K562 (cell line): ENCODE measurements at regions not wholly inside any gene's neighbourhood (a gene's known extent, or its start where the extent isn't known, plus 50 kb on each side); places are given as distances from the start of the nearest gene placed in this dataset.
"Not testable (repeated sequence)": the region's sequence is repeated elsewhere in the genome, so short reads cannot be mapped to it uniquely, and the experiment has no call there.

ENCODE experiments used
- ATAC-seq: fragments of 200-7000 bp; cut with Tn5 transposase; 3 replicates; pipeline ENCODE4 v1.9.1; 2020; ENCODE audit warnings: moderate library complexity
- BruUV-seq: library from RNA; stranded (reverse); fragments of 400-500 nt; replicated peaks from 2 replicates; lab custom pipeline; 2021; lab: Mats Ljungman, UMichigan
- CTCF ChIA-PET: fragments of 300-600 bp; formaldehyde crosslinking; extraction: SDS; loops from one replicate; lab custom pipeline; 2021; ENCODE audit warnings: low intra/inter-chr PET ratio; lab: Yijun Ruan, JAX
- POLR2A ChIA-PET: fragments of 300-600, 350-650 bp; sonication (Branson Sonifier 250); formaldehyde crosslinking; extraction: SDS; loops from one replicate; lab custom pipeline; 2021; ENCODE audit warnings: antibody characterized with exemption, inconsistent platforms; lab: Yijun Ruan, JAX
- DNase-seq, 4 experiments: peaks; one replicate each; pipeline versions ENCODE4 v3.0.0 to v3.0.0-alpha.2; 2011 to 2018; ENCODE audit warnings: low spot score in 3 of 4, mixed read lengths in 3 of 4; ENCODE audit errors: extremely low read depth in 1 of 4
- FAIRE-seq: peaks from 2 replicates; lab custom pipeline; 2011; peaks lifted over from hg19 to GRCh38; lab: Jason Lieb, UNC
- H2AFZ ChIP-seq: 2 replicates; pipeline ENCODE4 v1.6.0; 2011; ENCODE audit warnings: low read depth, low read length, control low read depth, inconsistent platforms
- H3K27ac ChIP-seq: fragments of 200-600 bp; 3 replicates; pipeline ENCODE4 v1.8.0; 2011; ENCODE audit warnings: low read depth, mild to moderate bottlenecking, control low read depth, inconsistent platforms, low read length, moderate library complexity, mixed read lengths; ENCODE audit errors: extremely low read depth
- H3K27me3 ChIP-seq, 2 experiments: fragments of 300-600 bp in 1 of 2; 2 replicates in 1 of 2; 3 replicates in 1 of 2; pipeline versions ENCODE4 v1.6.0 to v1.8.0; 2011; ENCODE audit warnings: inconsistent platforms in 2 of 2, low read length in 2 of 2, mild to moderate bottlenecking in 1 of 2, mixed read lengths in 1 of 2, moderate library complexity in 1 of 2; ENCODE audit not compliant: control insufficient read depth in 2 of 2, insufficient read depth in 2 of 2
- H3K36me3 ChIP-seq: fragments of 300-600 bp; 3 replicates; pipeline ENCODE4 v1.8.0; 2011; ENCODE audit warnings: mild to moderate bottlenecking, low read length, inconsistent platforms; ENCODE audit not compliant: control insufficient read depth, insufficient read depth
- H3K4me1 ChIP-seq, 2 experiments: fragments of 200-600 bp in 1 of 2; replicated peaks in 1 of 2; 2 replicates in 1 of 2; 3 replicates in 1 of 2; pipeline versions ENCODE4 v1.5.1 to v1.8.0; 2011; ENCODE audit warnings: inconsistent platforms in 2 of 2, low read length in 2 of 2, mild to moderate bottlenecking in 1 of 2, mixed read lengths in 1 of 2, moderate library complexity in 1 of 2; ENCODE audit not compliant: control insufficient read depth in 2 of 2, insufficient read depth in 2 of 2
- H3K4me2 ChIP-seq: 2 replicates; pipeline ENCODE4 v1.6.1; 2011; ENCODE audit warnings: low read length, control low read depth, inconsistent platforms, mixed read lengths; ENCODE audit not compliant: insufficient read depth
- H3K4me3 ChIP-seq: fragments of 200-600 bp; sonication (generic), shearing (Covaris generic); 2 replicates; pipeline ENCODE4 v1.5.1; 2016; ENCODE audit warnings: control low read depth, inconsistent platforms
- H3K79me2 ChIP-seq: fragments of 200-600 bp; 3 replicates; pipeline ENCODE4 v1.8.0; 2011; ENCODE audit warnings: low read length, inconsistent platforms; ENCODE audit not compliant: control insufficient read depth, insufficient read depth
- H3K9ac ChIP-seq, 2 experiments: 2 replicates each; pipeline versions ENCODE4 v1.6.0 to v1.6.1; 2011; ENCODE audit warnings: low read depth in 2 of 2, low read length in 2 of 2, control low read depth in 1 of 2, inconsistent platforms in 1 of 2, mild to moderate bottlenecking in 1 of 2, mixed read lengths in 1 of 2; ENCODE audit not compliant: insufficient read depth in 1 of 2
- H3K9me1 ChIP-seq: one replicate; pipeline ENCODE4 v1.6.0; 2011; ENCODE audit warnings: inconsistent platforms, mild to moderate bottlenecking, low read length, moderate library complexity; ENCODE audit not compliant: control insufficient read depth, insufficient read depth
- H3K9me3 ChIP-seq: replicated peaks from 2 replicates; pipeline ENCODE4 v1.5.1; 2011; ENCODE audit warnings: low read depth, low read length, inconsistent platforms; ENCODE audit not compliant: control insufficient read depth, insufficient read depth
- H4K20me1 ChIP-seq: replicated peaks from 2 replicates; pipeline ENCODE4 v1.6.1; 2011; ENCODE audit warnings: low read length, inconsistent platforms, mixed read lengths; ENCODE audit not compliant: control insufficient read depth, insufficient read depth
- WGBS: fragments of 100-300 bp; shearing (Covaris generic); methylation state at CpG from one replicate; pipeline ENCODE4 v1.1.6; 2016; ENCODE audit warnings: low coverage, mixed read lengths; ENCODE audit not compliant: insufficient coverage; ENCODE audit errors: missing lambda C conversion rate; 5-methylcytosine and 5-hydroxymethylcytosine counted together
- in situ Hi-C: fragments of 300-500 bp; cut with MboI; formaldehyde crosslinking; loops from 4 replicates; pipeline ENCODE4 v1.15.0; 2018; ENCODE audit warnings: inconsistent platforms, mixed read lengths
- intact Hi-C: fragments of 100-400 bp; cut with micrococcal nuclease; formaldehyde crosslinking; loops from 2 replicates; pipeline ENCODE4 v1.14.2; 2022

DNA sequence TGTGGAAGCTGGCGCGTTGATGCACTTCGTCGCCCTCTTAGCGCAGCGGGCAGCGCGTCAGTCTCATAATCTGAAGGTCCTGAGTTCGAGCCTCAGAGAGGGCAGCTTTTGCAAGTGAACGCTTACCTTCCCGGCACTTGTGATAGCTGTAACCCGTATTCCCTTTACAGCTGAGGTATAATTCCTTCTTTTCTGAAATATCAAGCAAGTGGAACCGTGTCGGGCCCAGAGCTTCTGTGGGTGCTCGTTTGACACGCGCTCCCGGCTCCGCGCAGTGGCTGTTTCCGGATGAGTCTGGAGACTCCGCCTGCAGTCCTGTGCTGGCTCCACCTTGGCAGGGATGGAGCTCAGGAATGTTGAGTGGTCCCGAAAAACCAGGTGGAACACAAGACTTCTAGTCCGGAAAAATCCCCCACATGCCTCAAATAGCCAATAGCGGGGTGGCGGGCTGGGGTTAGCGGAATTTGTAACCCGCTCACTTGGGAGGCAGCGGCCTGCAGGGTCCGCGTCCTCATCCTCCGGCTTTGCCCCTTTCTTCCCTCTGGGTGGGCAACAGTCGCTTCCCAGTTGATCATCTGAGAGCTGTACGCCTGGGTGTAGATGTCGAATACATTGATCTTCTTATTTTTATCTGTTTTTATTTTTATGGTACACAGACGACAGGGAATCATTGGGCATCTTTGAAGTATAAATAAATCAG is 106.8 kb upstream of the ZNF322 start:
- H3K4me3 ChIP-seq, H4K20me1 ChIP-seq, FAIRE-seq, H3K9me1 ChIP-seq, H3K27ac ChIP-seq, POLR2A ChIA-PET, H3K9ac ChIP-seq, H2AFZ ChIP-seq, in situ Hi-C loops, H3K4me1 ChIP-seq, H3K27me3 ChIP-seq, H3K4me2 ChIP-seq, H3K36me3 ChIP-seq, CTCF ChIA-PET, DNase-seq, intact Hi-C loops, H3K9me3 ChIP-seq, H3K79me2 ChIP-seq: not testable (repeated sequence)
- peak; percentile 73 for ATAC-seq
- WGBS, result no CpG with 5 or more reads among the region's 36 CpGs
- TSS peak; percentile 100 for BruUV-seq

DNA sequence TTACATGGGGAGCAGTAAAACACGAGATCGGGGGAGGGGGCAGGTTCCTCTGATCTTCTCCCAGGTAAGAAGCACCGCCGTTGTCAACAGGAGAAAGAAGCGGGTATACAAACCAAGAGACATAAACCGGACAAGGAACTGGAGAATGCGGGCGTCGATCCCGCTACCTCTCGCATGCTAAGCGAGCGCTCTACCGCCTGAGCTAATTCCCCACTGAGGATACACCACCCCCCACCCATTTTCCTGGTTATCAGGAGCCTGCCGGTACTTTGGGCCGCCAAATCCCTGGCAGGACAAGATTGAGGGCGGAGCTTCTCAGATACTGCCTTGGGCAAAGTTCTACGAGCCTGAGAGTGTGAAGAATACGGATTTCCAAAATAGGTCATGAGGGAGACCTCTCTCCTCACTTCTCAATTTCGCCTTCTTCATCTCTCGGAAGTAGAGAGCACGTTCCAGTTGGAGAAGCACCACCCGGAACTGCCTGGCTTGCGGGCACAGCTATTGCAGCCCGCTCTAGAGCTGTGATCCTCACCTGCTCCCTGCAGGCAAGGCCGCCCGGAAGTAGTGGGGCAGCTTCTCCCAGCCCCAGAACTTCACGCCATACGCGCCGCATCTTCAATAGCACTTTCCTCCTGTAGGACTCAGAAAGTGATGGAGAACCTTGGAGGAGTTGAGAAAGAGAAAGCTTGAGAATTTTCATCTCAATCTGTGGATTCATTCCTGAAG is 111.6 kb upstream of the ZNF322 start:
- no CpG with 5 or more reads among the region's 31 CpGs for WGBS

DNA sequence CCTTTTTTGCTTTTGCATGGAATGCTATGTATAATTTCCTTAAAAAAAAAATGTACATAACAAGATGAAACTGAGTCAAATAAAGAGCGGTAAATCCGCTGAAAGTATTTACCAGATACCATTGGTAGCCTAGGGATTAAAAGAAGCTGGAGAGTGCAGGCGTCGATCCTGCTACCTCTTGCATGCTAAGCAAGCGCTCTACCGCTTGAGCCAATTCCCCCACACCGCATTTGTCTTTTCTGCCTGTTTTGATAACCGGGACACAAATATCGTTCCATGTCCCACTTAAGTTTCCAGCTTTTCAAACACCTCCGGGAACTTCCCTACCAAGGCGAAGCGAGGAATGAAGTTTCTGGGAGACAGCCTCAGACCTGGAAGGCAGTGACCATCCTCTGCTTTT is 113.9 kb upstream of the ZNF322 start:
- H2AFZ ChIP-seq, H3K27me3 ChIP-seq, H3K27ac ChIP-seq, DNase-seq, BruUV-seq, H3K9ac ChIP-seq, H3K9me1 ChIP-seq, H3K9me3 ChIP-seq, H3K4me1 ChIP-seq, POLR2A ChIA-PET, H4K20me1 ChIP-seq, ATAC-seq, H3K4me3 ChIP-seq, FAIRE-seq, in situ Hi-C loops, H3K36me3 ChIP-seq, H3K4me2 ChIP-seq, H3K79me2 ChIP-seq, intact Hi-C loops, CTCF ChIA-PET: not testable (repeated sequence)
- WGBS, result no CpG with 5 or more reads among the region's 12 CpGs

More for the DNA sequence above, 111.6 kb upstream of the ZNF322 start:
- DNase-seq, CTCF ChIA-PET, H3K4me1 ChIP-seq, H3K9ac ChIP-seq, H3K4me3 ChIP-seq, H3K27ac ChIP-seq, BruUV-seq, intact Hi-C loops, H3K79me2 ChIP-seq, H4K20me1 ChIP-seq, H3K27me3 ChIP-seq, H3K9me1 ChIP-seq, H3K4me2 ChIP-seq, H3K36me3 ChIP-seq, POLR2A ChIA-PET, H2AFZ ChIP-seq, in situ Hi-C loops, H3K9me3 ChIP-seq: not testable (repeated sequence)
- ATAC-seq, result peak; percentile 89
- FAIRE-seq, result peak; percentile 57
